T-helper 1 cell treated with Interleukin-12 subunit alpha and Interleukin-12 subunit beta and Interleukin-4 antibody, amounts not matched to agents 30 ng/mL and 1 ng/mL, for 36 hours (primary cell): ENCODE measurements at regions not wholly inside any gene's neighbourhood (a gene's known extent, or its start where the extent isn't known, plus 50 kb on each side); places are given as distances from the start of the nearest gene placed in this dataset.
"Not testable (repeated sequence)": the region's sequence is repeated elsewhere in the genome, so short reads cannot be mapped to it uniquely, and the experiment has no call there.

Experiments used
- intact Hi-C: fragments of 100-400 bp; cut with micrococcal nuclease; formaldehyde crosslinking; loops from one replicate; pipeline ENCODE4 v1.15.1; 2024

DNA sequence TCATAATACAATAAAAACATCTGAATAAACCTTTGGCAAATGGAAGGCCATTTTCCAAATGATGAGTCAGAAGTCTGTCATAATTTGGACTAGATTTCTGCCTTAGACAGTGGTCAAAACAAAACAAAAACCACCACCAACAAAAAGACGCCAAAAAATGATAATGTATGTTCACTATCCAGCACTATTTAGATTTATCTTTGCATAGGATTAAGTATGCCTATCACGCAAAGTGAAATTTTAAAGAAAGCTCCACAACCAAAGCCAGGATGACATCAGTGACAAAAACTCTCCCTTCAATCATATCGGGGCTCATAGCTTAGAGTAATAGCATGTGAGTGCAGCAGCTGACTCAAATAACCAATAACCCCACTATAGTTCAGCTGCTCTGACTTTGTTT is 201.9 kb downstream of the MOXD1 start:
- intact Hi-C loops, result no loop called here

GRCh38 chr6:132198896-132199295 is 202.4 kb downstream of the MOXD1 start:
- intact Hi-C loops, result no loop called here

- intact Hi-C loops, result no loop called here
Observed at GRCh38 chr6:132198040-132198439, 203.2 kb downstream of the MOXD1 start.

DNA sequence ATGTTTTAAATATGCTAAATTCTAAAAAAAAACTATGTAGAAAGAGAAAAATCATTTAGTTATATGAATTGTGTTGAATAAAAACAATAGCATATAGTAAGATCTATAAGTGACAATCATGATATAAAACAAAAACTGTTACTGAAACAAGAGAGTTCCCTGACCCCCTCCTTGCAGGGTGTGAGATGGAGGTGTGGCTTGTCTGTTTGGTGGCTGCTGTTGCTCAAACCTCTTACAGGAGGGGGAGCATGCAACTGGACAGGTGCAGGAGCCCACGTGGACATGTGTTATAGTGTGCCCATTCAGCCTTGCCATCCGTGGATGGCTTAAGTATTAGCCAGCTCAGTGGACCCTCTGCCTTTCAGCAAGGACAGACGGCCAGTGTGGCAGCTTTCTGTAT is 206.7 kb downstream of the MOXD1 start:
- intact Hi-C loops, result no loop called here

GRCh38 chr6:132192631-132193030 is 208.6 kb downstream of the MOXD1 start:
- intact Hi-C loops, result no loop called here

GRCh38 chr6:132190815-132191175 is 210.5 kb downstream of the MOXD1 start:
- intact Hi-C loops, result no loop called here

DNA sequence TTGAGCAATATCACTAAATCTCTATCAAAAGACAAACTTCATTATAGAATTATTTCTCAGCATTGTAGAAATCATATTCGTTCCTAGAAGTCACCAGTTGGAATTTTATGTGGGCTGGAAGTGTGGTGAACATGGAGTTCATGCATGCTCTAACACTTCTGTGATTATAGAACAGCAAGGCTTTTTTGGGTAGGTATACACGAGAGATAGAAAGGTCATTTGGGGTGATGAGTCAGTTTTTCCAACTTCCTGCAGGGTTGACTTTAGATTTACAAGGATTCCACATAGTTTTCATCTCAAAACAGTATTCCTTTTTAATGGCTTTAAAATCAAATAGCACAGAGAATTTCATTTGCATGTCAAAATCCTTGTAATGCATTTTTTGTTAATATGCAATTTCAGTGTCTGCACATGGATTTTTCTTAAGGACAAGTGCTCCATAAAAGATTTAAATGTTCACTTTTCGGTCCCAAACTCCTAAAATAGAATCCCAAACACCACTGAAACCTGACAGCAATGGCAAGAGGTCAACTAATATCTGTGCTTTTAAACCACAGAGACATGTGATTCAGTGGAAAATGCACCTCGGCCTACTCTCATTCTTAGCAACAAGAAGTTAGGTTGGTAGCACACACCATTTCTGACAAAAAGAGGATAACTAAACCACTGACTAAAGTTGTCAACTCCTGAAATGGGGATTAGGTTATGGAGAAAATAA is 211.0 kb downstream of the MOXD1 start:
- intact Hi-C loops, result no loop called here

DNA sequence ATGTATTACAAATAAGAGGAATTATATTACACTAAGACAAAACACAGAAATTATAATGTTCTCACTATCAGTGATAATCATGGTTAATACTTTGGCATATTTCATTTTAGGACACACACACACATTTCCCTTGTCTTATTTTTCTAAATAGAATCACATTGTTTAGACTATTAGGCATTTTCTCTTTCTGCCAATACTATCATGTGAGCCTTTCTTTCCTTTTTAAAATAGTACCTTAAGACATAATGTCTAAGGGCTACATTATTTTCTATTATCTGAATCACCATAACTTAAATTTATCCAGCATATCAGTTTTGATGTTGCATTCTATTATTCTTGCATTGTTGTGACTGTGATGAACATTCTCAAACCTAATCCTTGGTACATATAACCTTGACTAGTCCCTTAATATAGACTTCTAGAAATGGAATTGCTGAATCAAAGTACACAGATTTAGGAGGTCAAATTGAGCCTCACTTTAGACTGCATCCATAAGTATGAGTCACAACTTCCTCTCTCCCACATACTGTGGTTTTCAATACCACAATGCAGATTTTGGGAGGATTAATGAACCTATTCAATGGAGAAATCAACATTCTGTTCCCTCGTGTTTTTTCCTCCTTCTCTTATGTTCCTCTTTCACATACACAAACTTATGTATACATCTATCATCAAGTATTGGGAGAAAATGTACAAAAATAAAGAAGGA is 212.6 kb downstream of the MOXD1 start:
- intact Hi-C loops, result no loop called here

DNA sequence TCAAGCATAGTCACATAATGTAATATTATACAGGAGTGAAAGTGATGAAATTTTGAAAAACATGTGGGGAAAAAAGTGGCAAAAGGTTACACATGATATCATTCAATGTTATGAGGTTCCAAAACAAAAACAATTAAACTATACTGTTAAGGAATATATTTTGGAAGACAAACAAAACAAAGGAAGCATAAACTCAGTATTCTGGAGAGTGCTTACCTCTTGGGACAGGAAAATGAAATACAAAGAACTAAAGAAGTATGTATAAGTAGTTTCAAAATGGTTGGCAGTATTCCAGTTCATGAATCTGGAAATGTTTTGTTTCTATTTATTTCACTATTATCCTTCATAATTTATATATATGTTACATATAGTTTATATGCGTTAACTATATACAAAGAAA is 213.5 kb downstream of the MOXD1 start:
- intact Hi-C loops, result no loop called here

- intact Hi-C loops, result not testable (repeated sequence)
Observed at GRCh38 chr6:132184966-132185365, 216.3 kb downstream of the MOXD1 start.

GRCh38 chr6:132179955-132180354 is 221.3 kb downstream of the MOXD1 start:
- intact Hi-C loops, result no loop called here

- intact Hi-C loops, result no loop called here
Observed at GRCh38 chr6:132174919-132175318, 223.7 kb upstream of the CCN2 start.

- intact Hi-C loops, result no loop called here
Observed at GRCh38 chr6:132168961-132169360, 217.8 kb upstream of the CCN2 start.

GRCh38 chr6:132167929-132168892 is 217.0 kb upstream of the CCN2 start:
- intact Hi-C loops, result no loop called here

GRCh38 chr6:132166526-132167051 is 215.4 kb upstream of the CCN2 start:
- intact Hi-C loops, result no loop called here

GRCh38 chr6:132165677-132166076 is 214.5 kb upstream of the CCN2 start:
- intact Hi-C loops, result no loop called here

DNA sequence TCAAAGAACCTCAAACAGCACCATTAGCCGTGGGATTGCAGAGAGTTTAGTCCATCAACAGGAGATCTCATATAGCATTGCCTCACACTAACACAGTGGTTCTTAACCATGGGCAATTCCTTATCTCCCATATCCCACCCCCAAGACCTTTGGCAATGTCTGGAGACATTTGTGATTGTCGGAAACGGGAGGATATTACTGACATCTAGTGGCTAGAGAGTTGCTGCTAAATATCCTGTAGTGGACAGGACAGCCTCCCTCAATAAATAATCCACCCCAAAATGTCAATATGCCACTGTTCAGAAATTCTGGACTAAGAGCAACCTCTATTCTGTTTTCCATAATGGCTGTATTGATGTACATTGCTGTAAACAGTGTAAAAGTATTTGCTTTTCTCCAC is 210.1 kb upstream of the CCN2 start:
- intact Hi-C loops, result no loop called here

- intact Hi-C loops, result no loop called here
Observed at GRCh38 chr6:132153221-132153898, 202.2 kb upstream of the CCN2 start.

- intact Hi-C loops, result no loop called here
Observed at GRCh38 chr6:132147530-132148011, 196.4 kb upstream of the CCN2 start.

GRCh38 chr6:132144456-132144855 is 193.3 kb upstream of the CCN2 start:
- intact Hi-C loops, result no loop called here

DNA sequence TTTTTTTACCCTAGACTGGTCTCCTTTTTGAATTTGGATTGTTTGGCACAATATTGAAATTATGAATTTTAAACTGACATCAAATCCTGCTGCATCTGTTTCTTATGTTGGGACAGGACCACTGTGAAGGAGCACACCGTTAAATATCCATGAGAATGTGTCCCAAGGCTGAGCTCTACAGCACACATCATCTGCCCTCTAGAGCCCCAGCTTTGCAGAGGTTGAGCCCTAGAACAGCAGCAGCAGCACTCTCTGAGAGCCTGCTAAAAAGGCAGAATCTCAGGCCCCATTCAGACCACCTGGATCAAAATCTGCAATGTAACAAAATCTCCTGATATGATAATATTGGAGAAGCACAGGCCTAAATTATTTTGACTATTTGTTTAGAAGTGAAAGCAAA is 192.1 kb upstream of the CCN2 start:
- intact Hi-C loops, result no loop called here
